ENCODE measurements at regions not wholly inside any gene's neighbourhood (a gene's known extent, or its start where the extent isn't known, plus 50 kb on each side); places are given as distances from the start of the nearest gene placed in this dataset.

GRCh38 chr4:129218897-129219296, 122.9 kb downstream of the C4orf33 start:
- Histone ChIP-seq H3K36me3 (no peaks in the 10 kb centered on the region), H3K4me2 (peak overlapping the region in 2 of 11 experiments; percentile 5 to 14; a peak in 2 of 22 replicates), H3K9me3 (replicated peaks in 1 of 11) (no peaks in the 10 kb centered on the region)

GRCh38 chr4:129220254-129220653, 124.3 kb downstream of the C4orf33 start:
- no peak overlapping the region for H3K4me2 ChIP-seq
- H3K9ac ChIP-seq: no peak overlapping the region
- H4K20me1 ChIP-seq: no peaks in the 10 kb centered on the region
- H3K4me1 ChIP-seq: peaks cover 0 to 27% (median 0%) of the 10 kb centered on the region in 10 experiments; a peak in 4 of 20 replicates
- no peaks in the 10 kb centered on the region for H3K36me3 ChIP-seq
- H3K27me3 ChIP-seq: no peaks in the 10 kb centered on the region
- no peak for TF ChIP-seq Cebpa-rat (IDR thresholded peaks at IDR 0.05)
- no peak overlapping the region for H3K27ac ChIP-seq
- no peaks in the 10 kb centered on the region for H3K9me3 ChIP-seq (replicated peaks in 1 of 11)
- H3K4me3 ChIP-seq: no peak overlapping the region

More at GRCh38 chr4:129218897-129219296, 122.9 kb downstream of the C4orf33 start:
- Histone ChIP-seq H3K4me3 (no peak overlapping the region), H3K9ac (no peak overlapping the region), H4K20me1 (no peaks in the 10 kb centered on the region), H3K4me1 (peaks cover 0 to 16% (median 0%) of the 10 kb centered on the region in 10 experiments; a peak in 4 of 20 replicates), H3K27me3 (no peaks in the 10 kb centered on the region), H3K27ac (no peak overlapping the region)
- no peak for TF ChIP-seq Cebpa-rat (IDR thresholded peaks at IDR 0.05)

GRCh38 chr4:129223945-129224344, 128.0 kb downstream of the C4orf33 start:
- Histone ChIP-seq H3K4me3 (no peak overlapping the region), H3K36me3 (no peaks in the 10 kb centered on the region), H3K27ac (no peak overlapping the region), H3K4me1 (peaks cover 0 to 26% (median 0%) of the 10 kb centered on the region in 10 experiments; a peak in 4 of 20 replicates), H3K9me3 (replicated peaks in 1 of 11) (no peaks in the 10 kb centered on the region), H3K4me2 (peak overlapping the region in 3 of 11 experiments; percentile 1 to 36 (median 10); a peak in 2 of 22 replicates), H3K9ac (no peak overlapping the region), H4K20me1 (no peaks in the 10 kb centered on the region), H3K27me3 (no peaks in the 10 kb centered on the region)
- no peak for TF ChIP-seq Cebpa-rat (IDR thresholded peaks at IDR 0.05)

- Histone ChIP-seq H3K9ac (no peak overlapping the region), H3K4me2 (no peak overlapping the region), H3K9me3 (replicated peaks in 1 of 11) (peaks cover 0 to 10% (median 0%) of the 10 kb centered on the region in 11 experiments; a peak in 4 of 22 replicates), H4K20me1 (no peaks in the 10 kb centered on the region), H3K27me3 (no peaks in the 10 kb centered on the region), H3K4me3 (no peak overlapping the region), H3K4me1 (peaks cover 0 to 6% (median 0%) of the 10 kb centered on the region in 10 experiments; a peak in 1 of 20 replicates), H3K36me3 (no peaks in the 10 kb centered on the region), H3K27ac (no peak overlapping the region)
- no peak for TF ChIP-seq Cebpa-rat (IDR thresholded peaks at IDR 0.05)
Measured at GRCh38 chr4:129230846-129231245, 134.9 kb downstream of the C4orf33 start.

GRCh38 chr4:129231945-129232588, 136.1 kb downstream of the C4orf33 start:
- no peak for TF ChIP-seq Cebpa-rat (IDR thresholded peaks at IDR 0.05)
- no peak overlapping the region for H3K4me2 ChIP-seq
- no peak overlapping the region for H3K4me3 ChIP-seq
- H3K9me3 ChIP-seq (replicated peaks in 1 of 11): peaks cover 0 to 11% (median 0%) of the 10 kb centered on the region in 11 experiments; a peak in 4 of 22 replicates
- no peaks in the 10 kb centered on the region for H4K20me1 ChIP-seq
- no peak overlapping the region for H3K9ac ChIP-seq
- H3K27me3 ChIP-seq: no peaks in the 10 kb centered on the region
- peaks cover 0 to 6% (median 0%) of the 10 kb centered on the region in 10 experiments; a peak in 1 of 20 replicates for H3K4me1 ChIP-seq
- no peak overlapping the region for H3K27ac ChIP-seq
- no peaks in the 10 kb centered on the region for H3K36me3 ChIP-seq

GRCh38 chr4:129232589-129233337, 136.8 kb downstream of the C4orf33 start:
- no peak overlapping the region for H3K4me3 ChIP-seq
- no peaks in the 10 kb centered on the region for H3K36me3 ChIP-seq
- no peak overlapping the region for H3K9ac ChIP-seq
- no peaks in the 10 kb centered on the region for H4K20me1 ChIP-seq
- TF ChIP-seq Cebpa-rat (IDR thresholded peaks at IDR 0.05): no peak
- no peaks in the 10 kb centered on the region for H3K4me1 ChIP-seq
- H3K9me3 ChIP-seq (replicated peaks in 1 of 11): peaks cover 0 to 11% (median 0%) of the 10 kb centered on the region in 11 experiments; a peak in 4 of 22 replicates
- no peaks in the 10 kb centered on the region for H3K27me3 ChIP-seq
- no peak overlapping the region for H3K27ac ChIP-seq
- H3K4me2 ChIP-seq: no peak overlapping the region

GRCh38 chr4:129233691-129234090, 137.7 kb downstream of the C4orf33 start:
- Histone ChIP-seq H3K36me3 (no peaks in the 10 kb centered on the region), H3K9ac (no peak overlapping the region), H3K9me3 (replicated peaks in 1 of 11) (peaks cover 0 to 11% (median 0%) of the 10 kb centered on the region in 11 experiments; a peak in 4 of 22 replicates), H4K20me1 (no peaks in the 10 kb centered on the region), H3K4me2 (peak overlapping the region in 1 of 11 experiments; percentile 8; a peak in 1 of 22 replicates), H3K4me3 (no peak overlapping the region), H3K4me1 (0 out of 20 replicates have a peak, but pooled peaks cover 0 to under 1% (median 0%) of the 10 kb centered on the region in 10 experiments), H3K27ac (no peak overlapping the region), H3K27me3 (no peaks in the 10 kb centered on the region)
- TF ChIP-seq Cebpa-rat (IDR thresholded peaks at IDR 0.05): no peak

GRCh38 chr4:129236351-129236750, 140.4 kb downstream of the C4orf33 start:
- Histone ChIP-seq H3K27me3 (no peaks in the 10 kb centered on the region), H3K4me2 (no peak overlapping the region)
- no peak for TF ChIP-seq Cebpa-rat (IDR thresholded peaks at IDR 0.05)

GRCh38 chr4:129239088-129239487, 143.1 kb downstream of the C4orf33 start:
- H3K9me3 ChIP-seq (replicated peaks in 1 of 11): peaks cover 0 to 11% (median 0%) of the 10 kb centered on the region in 11 experiments; a peak in 4 of 22 replicates
- 0 out of 20 replicates have a peak, but pooled peaks cover 0 to 12% (median 0%) of the 10 kb centered on the region in 10 experiments for H3K4me1 ChIP-seq
- no peak overlapping the region for H3K4me2 ChIP-seq
- no peak for TF ChIP-seq Cebpa-rat (IDR thresholded peaks at IDR 0.05)
- H3K27me3 ChIP-seq: no peaks in the 10 kb centered on the region
- H4K20me1 ChIP-seq: no peaks in the 10 kb centered on the region
- H3K36me3 ChIP-seq: no peaks in the 10 kb centered on the region
- H3K27ac ChIP-seq: no peak overlapping the region
- H3K9ac ChIP-seq: no peak overlapping the region
- H3K4me3 ChIP-seq: no peak overlapping the region

More at GRCh38 chr4:129236351-129236750, 140.4 kb downstream of the C4orf33 start:
- H3K27ac ChIP-seq: no peak overlapping the region
- no peaks in the 10 kb centered on the region for H4K20me1 ChIP-seq
- H3K9me3 ChIP-seq (replicated peaks in 1 of 11): peaks cover 0 to 11% (median 0%) of the 10 kb centered on the region in 11 experiments; a peak in 4 of 22 replicates
- 0 out of 20 replicates have a peak, but pooled peaks cover 0 to 12% (median 0%) of the 10 kb centered on the region in 10 experiments for H3K4me1 ChIP-seq
- H3K4me3 ChIP-seq: no peak overlapping the region
- H3K36me3 ChIP-seq: no peaks in the 10 kb centered on the region
- no peak overlapping the region for H3K9ac ChIP-seq

All from BLaER1 treated with 17β-estradiol and CSF1 and Interleukin-3, amounts not matched to agents 10 nM and 100 nM (cell line).